GM23338 (cell line): ENCODE measurements at regions not wholly inside any gene's neighbourhood (a gene's known extent, or its start where the extent isn't known, plus 50 kb on each side); places are given as distances from the start of the nearest gene placed in this dataset.

Experiments used
- ATAC-seq: fragments of 200-7000 bp; cut with Tn5 transposase; 3 replicates; pipeline ENCODE4 v1.9.1; 2020
- DNase-seq: peaks from one replicate; pipeline ENCODE4 v3.0.0-alpha.2; 2015; ENCODE audit warnings: low spot score
- H2AFZ ChIP-seq: fragments of 200-600 bp; sonication (generic); 2 replicates; pipeline ENCODE4 v1.8.0; 2016; ENCODE audit warnings: antibody characterized with exemption, mild to moderate bottlenecking, moderate library complexity
- H3F3A ChIP-seq: fragments of 200-600 bp; sonication (generic); replicated peaks from 2 replicates; pipeline ENCODE4 v1.8.0; 2017; ENCODE audit warnings: antibody characterized with exemption, mixed run types, low read depth
- H3K27ac ChIP-seq: fragments of 200-600 bp; sonication (generic); 2 replicates; pipeline ENCODE4 v1.6.1; 2016; ENCODE audit warnings: low read depth
- H3K27me3 ChIP-seq: fragments of 200-600 bp; sonication (generic); 2 replicates; pipeline ENCODE4 v1.8.0; 2016; ENCODE audit warnings: mild to moderate bottlenecking, mixed run types, moderate library complexity; ENCODE audit not compliant: insufficient read depth
- H3K36me3 ChIP-seq: fragments of 200-600 bp; sonication (generic); 2 replicates; pipeline ENCODE4 v1.8.0; 2016; ENCODE audit warnings: mild to moderate bottlenecking; ENCODE audit not compliant: insufficient read depth
- H3K4me1 ChIP-seq: fragments of 200-600 bp; sonication (generic); 2 replicates; pipeline ENCODE4 v1.8.0; 2016; ENCODE audit warnings: mild to moderate bottlenecking, moderate library complexity; ENCODE audit not compliant: insufficient read depth
- H3K4me2 ChIP-seq: fragments of 200-600 bp; sonication (generic); 2 replicates; pipeline ENCODE4 v1.7.1; 2017; ENCODE audit warnings: mixed run types
- H3K4me3 ChIP-seq: fragments of 200-600 bp; sonication (generic); 2 replicates; pipeline ENCODE4 v1.6.1; 2016; ENCODE audit warnings: mixed run types
- H3K79me2 ChIP-seq: fragments of 200-600 bp; sonication (generic); replicated peaks from 2 replicates; pipeline ENCODE4 v1.8.0; 2017; ENCODE audit warnings: mild to moderate bottlenecking; ENCODE audit not compliant: insufficient read depth
- H3K9me2 ChIP-seq: fragments of 200-600 bp; sonication (generic); 2 replicates; pipeline ENCODE4 v1.8.0; 2017; ENCODE audit not compliant: insufficient read depth
- H4K20me1 ChIP-seq: fragments of 200-600 bp; sonication (generic); replicated peaks from 2 replicates; pipeline ENCODE4 v1.8.0; 2017; ENCODE audit warnings: mild to moderate bottlenecking; ENCODE audit not compliant: insufficient read depth
- H3K27ac Mint-ChIP-seq: 2 replicates; pipeline ENCODE4 v1.8.0; 2020; ENCODE audit warnings: inconsistent platforms, mild to moderate bottlenecking, moderate library complexity, mixed read lengths
- H3K27me3 Mint-ChIP-seq: 3 replicates; pipeline ENCODE4 v1.8.0; 2022; ENCODE audit warnings: low read depth, mild to moderate bottlenecking, moderate library complexity, mixed read lengths, inconsistent platforms; ENCODE audit not compliant: insufficient read depth, poor library complexity
- H3K36me3 Mint-ChIP-seq: 3 replicates; pipeline ENCODE4 v1.8.0; 2021; ENCODE audit warnings: low read depth, mild to moderate bottlenecking, inconsistent platforms, moderate library complexity, mixed read lengths
- H3K4me1 Mint-ChIP-seq: 3 replicates; pipeline ENCODE4 v1.8.0; 2020; ENCODE audit warnings: mild to moderate bottlenecking, inconsistent platforms, mixed read lengths
- H3K4me3 Mint-ChIP-seq: 3 replicates; pipeline ENCODE4 v1.8.0; 2021; ENCODE audit warnings: moderate library complexity, mild to moderate bottlenecking, inconsistent platforms, mixed read lengths
- H3K9me3 Mint-ChIP-seq: 3 replicates; pipeline ENCODE4 v1.8.0; 2020; ENCODE audit warnings: moderate library complexity, mild to moderate bottlenecking, inconsistent platforms, mixed read lengths
- EZH2 ChIP-seq: fragments of 200-600 bp; sonication (generic); IDR thresholded peaks from one replicate; pipeline ENCODE4 v1.8.0; 2017; ENCODE audit warnings: antibody characterized with exemption, mild to moderate bottlenecking, low read depth; ENCODE audit not compliant: unreplicated experiment
- JUNB ChIP-seq: IDR thresholded peaks from one replicate; pipeline ENCODE4 v1.6.1; 2016; ENCODE audit warnings: antibody characterized with exemption; ENCODE audit not compliant: unreplicated experiment
- NANOG ChIP-seq: IDR thresholded peaks from 2 replicates; pipeline ENCODE4 v1.6.1; 2016; ENCODE audit warnings: antibody characterized with exemption, borderline replicate concordance
- POLR2AphosphoS5 ChIP-seq: IDR thresholded peaks from 2 replicates; pipeline ENCODE4 v1.6.1; 2016; ENCODE audit warnings: antibody characterized with exemption, low read depth
- ZNF114 ChIP-seq: fragments of 250-450 bp; sonication (Bioruptor Pico); IDR thresholded peaks from 2 replicates; pipeline ENCODE4 v1.5.0; 2020; ENCODE audit warnings: mild to moderate bottlenecking, moderate library complexity
- TF ChIP-seq, protein P1 (sequence below): fragments of 250-450 bp; sonication (Bioruptor Pico); IDR thresholded peaks from 2 replicates; pipeline ENCODE4 v1.5.0; 2020; ENCODE audit warnings: mild to moderate bottlenecking, moderate library complexity
- TF ChIP-seq, protein P2 (sequence below): IDR thresholded peaks from 2 replicates; pipeline ENCODE4 v1.6.1; 2016; ENCODE audit warnings: antibody characterized with exemption

- TF ChIP-seq, protein P1, sequence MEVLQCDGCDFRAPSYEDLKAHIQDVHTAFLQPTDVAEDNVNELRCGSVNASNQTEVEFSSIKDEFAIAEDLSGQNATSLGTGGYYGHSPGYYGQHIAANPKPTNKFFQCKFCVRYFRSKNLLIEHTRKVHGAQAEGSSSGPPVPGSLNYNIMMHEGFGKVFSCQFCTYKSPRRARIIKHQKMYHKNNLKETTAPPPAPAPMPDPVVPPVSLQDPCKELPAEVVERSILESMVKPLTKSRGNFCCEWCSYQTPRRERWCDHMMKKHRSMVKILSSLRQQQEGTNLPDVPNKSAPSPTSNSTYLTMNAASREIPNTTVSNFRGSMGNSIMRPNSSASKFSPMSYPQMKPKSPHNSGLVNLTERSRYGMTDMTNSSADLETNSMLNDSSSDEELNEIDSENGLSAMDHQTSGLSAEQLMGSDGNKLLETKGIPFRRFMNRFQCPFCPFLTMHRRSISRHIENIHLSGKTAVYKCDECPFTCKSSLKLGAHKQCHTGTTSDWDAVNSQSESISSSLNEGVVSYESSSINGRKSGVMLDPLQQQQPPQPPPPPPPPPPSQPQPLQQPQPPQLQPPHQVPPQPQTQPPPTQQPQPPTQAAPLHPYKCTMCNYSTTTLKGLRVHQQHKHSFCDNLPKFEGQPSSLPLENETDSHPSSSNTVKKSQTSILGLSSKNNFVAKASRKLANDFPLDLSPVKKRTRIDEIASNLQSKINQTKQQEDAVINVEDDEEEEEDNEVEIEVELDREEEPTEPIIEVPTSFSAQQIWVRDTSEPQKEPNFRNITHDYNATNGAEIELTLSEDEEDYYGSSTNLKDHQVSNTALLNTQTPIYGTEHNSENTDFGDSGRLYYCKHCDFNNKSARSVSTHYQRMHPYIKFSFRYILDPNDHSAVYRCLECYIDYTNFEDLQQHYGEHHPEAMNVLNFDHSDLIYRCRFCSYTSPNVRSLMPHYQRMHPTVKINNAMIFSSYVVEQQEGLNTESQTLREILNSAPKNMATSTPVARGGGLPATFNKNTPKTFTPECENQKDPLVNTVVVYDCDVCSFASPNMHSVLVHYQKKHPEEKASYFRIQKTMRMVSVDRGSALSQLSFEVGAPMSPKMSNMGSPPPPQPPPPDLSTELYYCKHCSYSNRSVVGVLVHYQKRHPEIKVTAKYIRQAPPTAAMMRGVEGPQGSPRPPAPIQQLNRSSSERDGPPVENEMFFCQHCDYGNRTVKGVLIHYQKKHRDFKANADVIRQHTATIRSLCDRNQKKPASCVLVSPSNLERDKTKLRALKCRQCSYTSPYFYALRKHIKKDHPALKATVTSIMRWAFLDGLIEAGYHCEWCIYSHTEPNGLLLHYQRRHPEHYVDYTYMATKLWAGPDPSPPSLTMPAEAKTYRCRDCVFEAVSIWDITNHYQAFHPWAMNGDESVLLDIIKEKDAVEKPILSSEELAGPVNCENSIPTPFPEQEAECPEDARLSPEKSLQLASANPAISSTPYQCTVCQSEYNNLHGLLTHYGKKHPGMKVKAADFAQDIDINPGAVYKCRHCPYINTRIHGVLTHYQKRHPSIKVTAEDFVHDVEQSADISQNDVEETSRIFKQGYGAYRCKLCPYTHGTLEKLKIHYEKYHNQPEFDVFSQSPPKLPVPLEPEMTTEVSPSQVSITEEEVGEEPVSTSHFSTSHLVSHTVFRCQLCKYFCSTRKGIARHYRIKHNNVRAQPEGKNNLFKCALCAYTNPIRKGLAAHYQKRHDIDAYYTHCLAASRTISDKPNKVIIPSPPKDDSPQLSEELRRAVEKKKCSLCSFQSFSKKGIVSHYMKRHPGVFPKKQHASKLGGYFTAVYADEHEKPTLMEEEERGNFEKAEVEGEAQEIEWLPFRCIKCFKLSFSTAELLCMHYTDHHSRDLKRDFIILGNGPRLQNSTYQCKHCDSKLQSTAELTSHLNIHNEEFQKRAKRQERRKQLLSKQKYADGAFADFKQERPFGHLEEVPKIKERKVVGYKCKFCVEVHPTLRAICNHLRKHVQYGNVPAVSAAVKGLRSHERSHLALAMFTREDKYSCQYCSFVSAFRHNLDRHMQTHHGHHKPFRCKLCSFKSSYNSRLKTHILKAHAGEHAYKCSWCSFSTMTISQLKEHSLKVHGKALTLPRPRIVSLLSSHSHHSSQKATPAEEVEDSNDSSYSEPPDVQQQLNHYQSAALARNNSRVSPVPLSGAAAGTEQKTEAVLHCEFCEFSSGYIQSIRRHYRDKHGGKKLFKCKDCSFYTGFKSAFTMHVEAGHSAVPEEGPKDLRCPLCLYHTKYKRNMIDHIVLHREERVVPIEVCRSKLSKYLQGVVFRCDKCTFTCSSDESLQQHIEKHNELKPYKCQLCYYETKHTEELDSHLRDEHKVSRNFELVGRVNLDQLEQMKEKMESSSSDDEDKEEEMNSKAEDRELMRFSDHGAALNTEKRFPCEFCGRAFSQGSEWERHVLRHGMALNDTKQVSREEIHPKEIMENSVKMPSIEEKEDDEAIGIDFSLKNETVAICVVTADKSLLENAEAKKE (CRISPR knock-in tag) = no peak
- no peak for TF ChIP-seq JUNB
- TF ChIP-seq NANOG = no peak
- no peak for TF ChIP-seq EZH2
- TF ChIP-seq POLR2AphosphoS5 = no peak
- TF ChIP-seq ZNF114 (CRISPR knock-in tag) = no peak
Observed at GRCh38 chr11:105371311-105371710, 231.7 kb upstream of the CARD18 start (continued).

DNA sequence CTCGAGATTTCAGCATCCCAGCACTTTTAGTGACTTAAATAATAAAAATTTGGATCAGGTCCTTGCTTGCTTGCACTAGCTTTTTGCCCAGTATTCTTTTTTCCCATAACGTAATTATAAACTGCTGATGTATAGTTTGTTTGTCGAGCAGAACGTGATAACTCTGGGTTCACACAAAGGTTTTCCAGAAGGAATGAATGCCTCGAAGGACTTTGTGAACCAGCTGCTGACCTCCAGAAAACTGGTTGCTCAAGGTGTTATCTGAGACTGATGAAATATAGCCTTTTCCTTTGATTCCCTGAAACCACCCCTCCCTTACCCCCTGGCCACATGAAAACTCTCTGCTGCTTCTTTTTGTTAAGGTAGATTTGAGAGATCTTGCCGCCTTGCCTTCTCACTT lies 229.1 kb upstream of the CARD18 start:
- Mint-ChIP-seq H3K36me3 (no peaks in the 10 kb centered on the region), H3K27ac (no peak overlapping the region), H3K4me1 (peaks cover 4% of the 10 kb centered on the region; the same call in 2 of the 3 replicates), H3K4me3 (no peak overlapping the region), H3K9me3 (no peaks in the 10 kb centered on the region), H3K27me3 (no peaks in the 10 kb centered on the region)
- Histone ChIP-seq H3K79me2 (no peaks in the 10 kb centered on the region), H3F3A (no peaks in the 10 kb centered on the region), H4K20me1 (no peaks in the 10 kb centered on the region), H3K27me3 (no peaks in the 10 kb centered on the region), H3K4me3 (no peak overlapping the region), H3K4me2 (no peak overlapping the region), H3K9me2 (no peaks in the 10 kb centered on the region), H2AFZ (peak overlapping the region; percentile 61; the same call in 1 of the 2 replicates), H3K36me3 (no peaks in the 10 kb centered on the region), H3K4me1 (no peaks in the 10 kb centered on the region), H3K27ac (no peak overlapping the region)
- ATAC-seq (no peak), DNase-seq (peak; percentile 11)
- TF ChIP-seq NANOG = no peak
- no peak for TF ChIP-seq EZH2
- no peak for TF ChIP-seq ZNF114 (CRISPR knock-in tag)
- TF ChIP-seq, protein P1 (CRISPR knock-in tag) = no peak
- TF ChIP-seq JUNB = no peak
- TF ChIP-seq POLR2AphosphoS5 = no peak
- TF ChIP-seq, protein P2, sequence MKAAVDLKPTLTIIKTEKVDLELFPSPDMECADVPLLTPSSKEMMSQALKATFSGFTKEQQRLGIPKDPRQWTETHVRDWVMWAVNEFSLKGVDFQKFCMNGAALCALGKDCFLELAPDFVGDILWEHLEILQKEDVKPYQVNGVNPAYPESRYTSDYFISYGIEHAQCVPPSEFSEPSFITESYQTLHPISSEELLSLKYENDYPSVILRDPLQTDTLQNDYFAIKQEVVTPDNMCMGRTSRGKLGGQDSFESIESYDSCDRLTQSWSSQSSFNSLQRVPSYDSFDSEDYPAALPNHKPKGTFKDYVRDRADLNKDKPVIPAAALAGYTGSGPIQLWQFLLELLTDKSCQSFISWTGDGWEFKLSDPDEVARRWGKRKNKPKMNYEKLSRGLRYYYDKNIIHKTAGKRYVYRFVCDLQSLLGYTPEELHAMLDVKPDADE = no peak
